Kidney capillary endothelial cell (primary cell): ENCODE measurements at regions not wholly inside any gene's neighbourhood (a gene's known extent, or its start where the extent isn't known, plus 50 kb on each side); places are given as distances from the start of the nearest gene placed in this dataset.
A peak's percentile ranks its signal among the peaks of the same experiment; 100 is the strongest.
"Not testable (repeated sequence)": the region's sequence is repeated elsewhere in the genome, so short reads cannot be mapped to it uniquely, and the experiment has no call there.

ENCODE experiments used
- DNase-seq: peaks from one replicate; pipeline ENCODE4 v3.0.0-alpha.2; 2018; ENCODE audit warnings: low spot score

DNA sequence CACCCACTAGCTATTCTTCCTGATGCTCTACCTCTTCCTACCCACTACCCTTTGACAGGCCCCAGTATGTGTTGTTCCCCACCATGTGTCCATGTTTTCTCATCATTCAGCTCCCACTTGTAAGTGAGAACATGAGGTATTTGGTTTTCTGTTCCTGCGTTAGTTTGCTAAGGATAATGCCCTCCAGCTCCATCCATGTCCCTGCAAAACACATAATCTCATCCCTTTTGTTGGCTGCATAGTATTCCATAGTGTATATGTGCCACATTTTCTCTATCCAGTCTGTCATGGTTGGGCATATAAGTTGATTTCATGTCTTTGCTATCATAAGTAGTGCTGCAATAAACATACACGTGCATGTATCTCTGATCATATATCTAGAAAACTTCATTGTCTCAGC is 218.3 kb upstream of the STXBP5 start:
- no peak for DNase-seq

DNA sequence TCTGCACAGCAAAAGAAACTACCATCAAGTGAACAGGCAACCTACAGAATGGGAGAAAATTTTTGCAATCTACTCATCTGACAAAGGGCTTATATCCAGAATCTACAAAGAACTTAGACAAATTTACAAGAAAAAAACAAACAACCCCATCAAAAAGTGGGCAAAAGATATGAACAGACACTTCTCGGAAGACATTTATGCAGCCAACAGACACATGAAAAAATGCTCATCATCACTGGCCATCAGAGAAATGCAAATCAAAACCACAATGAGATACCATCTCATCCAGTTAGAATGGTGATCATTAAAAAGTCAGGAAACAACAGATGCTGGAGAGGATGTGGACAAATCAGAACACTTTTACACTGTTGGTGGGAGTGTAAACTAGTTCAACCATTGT is 216.3 kb upstream of the STXBP5 start:
- DNase-seq: not testable (repeated sequence)

DNA sequence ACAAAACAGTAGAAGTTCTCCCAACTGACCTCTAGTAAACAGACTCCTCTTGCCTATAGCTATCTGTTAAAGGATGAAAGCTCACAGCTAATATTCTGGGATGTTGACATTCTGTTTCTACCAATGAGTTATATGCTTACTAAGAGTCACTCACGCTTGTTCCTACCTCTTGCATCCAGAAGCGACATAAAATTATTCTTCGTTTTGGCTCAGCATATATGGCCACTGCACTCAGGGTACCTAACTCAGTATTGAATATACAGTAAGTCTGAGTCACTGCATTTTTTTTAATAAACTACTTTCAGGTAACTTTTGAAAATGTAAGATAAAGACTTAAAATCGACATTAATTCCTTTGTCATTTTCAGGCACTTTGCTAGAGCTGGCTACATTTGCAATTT is 214.4 kb upstream of the STXBP5 start:
- DNase-seq: no peak

DNA sequence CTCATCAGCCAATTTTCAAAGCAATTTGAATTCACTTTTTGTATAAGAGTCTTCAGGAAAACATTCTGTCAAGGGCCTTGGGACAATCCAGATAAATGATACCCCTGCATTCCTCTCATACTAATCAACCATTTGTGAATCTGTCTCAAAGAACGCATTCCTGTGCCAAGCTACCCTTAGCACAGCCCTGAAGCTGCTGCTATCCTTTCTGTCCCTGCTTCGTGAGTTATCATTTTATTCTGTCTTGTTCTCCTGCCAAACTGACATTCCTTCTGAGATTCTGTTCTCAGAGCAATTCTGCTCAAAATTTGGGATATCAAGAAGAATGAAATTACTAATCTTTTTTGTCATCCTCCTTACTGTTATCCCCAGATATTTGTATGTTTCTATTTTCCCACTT is 213.9 kb upstream of the STXBP5 start:
- no peak for DNase-seq

- peak; percentile 71 for DNase-seq
Measured at GRCh38 chr6:146990821-146991798, 213.1 kb upstream of the STXBP5 start.

DNA sequence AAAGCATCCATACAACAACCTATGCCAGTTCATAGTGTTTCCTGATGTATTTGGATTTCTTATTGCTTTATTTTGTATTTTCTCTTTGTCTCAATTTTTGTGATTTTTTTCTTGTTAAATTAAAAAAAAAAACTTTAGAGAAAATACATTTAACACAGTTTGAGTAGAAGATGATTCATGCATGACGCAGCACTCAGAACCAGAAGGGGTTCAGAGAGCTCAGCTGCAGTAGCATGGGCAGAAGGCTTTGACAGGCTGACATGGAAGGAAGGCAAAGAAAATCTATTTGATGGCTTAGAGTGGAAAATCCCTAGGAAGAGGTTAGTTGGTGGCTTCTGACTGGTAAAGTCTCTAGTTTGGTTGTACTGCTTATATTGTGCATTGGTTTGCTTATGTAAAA is 207.2 kb upstream of the STXBP5 start:
- no peak for DNase-seq

DNA sequence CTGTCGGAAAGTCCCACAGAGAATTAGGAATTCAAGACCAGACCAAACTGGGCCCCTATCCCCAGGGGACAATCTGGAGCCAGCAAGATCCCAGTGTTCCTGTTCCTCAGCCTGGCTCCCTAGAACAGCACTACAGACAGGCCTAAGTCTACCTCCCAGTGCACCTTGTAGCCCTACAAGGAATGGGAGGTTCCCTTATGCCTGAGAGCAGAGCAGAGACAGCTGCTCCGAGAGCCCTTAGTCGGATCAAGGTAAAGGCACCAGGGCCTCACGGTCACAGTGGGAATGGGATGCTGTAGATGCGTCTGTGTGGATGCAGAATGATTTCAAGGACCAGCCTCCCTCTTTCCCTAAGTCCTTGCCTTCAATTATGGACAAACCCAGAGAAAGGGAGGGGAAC is 204.5 kb upstream of the STXBP5 start:
- no peak for DNase-seq

DNA sequence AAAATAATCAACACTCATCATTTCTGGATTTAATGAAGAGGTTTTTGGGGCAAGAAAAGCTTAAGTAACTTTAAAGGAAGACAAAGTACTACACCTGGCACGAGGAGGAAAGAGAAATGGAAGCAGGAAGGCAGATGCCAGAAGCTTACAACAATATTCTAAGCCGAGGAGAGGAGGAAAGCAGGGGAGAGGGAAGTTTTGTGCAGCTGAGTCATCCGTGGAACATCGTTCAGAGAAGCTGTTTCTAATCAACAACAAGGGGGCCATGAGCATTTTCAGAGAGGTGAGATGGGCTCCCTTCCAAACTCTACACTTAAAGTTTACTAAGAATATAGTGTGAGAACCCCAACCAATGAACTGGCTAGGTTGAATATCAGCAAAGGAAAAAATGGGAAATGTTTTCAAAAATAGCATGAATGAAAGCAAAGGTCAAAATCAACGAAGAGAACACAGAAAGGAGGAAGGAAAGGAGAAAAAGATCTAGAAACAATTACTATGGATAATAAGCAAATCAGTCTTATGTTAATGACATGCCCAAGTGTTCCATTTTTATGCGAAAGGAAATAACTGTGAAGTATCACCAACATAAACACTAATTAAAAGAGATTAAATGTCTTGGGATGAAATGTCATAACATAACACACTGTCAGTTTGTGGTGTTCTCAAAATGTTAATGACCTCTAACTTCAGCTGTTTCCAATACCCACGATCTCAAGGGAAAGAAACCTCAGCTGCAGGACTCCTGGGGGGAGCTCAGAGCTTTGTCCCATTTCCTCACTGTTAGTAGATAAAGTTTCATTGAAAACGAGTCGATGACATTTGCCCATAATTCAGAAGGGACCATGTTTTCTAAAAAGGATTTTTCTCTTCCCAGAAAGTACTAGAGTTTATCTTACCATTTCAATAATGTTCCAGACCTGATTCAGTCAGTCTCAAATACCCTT is 203.4 kb upstream of the STXBP5 start:
- DNase-seq: no peak

DNA sequence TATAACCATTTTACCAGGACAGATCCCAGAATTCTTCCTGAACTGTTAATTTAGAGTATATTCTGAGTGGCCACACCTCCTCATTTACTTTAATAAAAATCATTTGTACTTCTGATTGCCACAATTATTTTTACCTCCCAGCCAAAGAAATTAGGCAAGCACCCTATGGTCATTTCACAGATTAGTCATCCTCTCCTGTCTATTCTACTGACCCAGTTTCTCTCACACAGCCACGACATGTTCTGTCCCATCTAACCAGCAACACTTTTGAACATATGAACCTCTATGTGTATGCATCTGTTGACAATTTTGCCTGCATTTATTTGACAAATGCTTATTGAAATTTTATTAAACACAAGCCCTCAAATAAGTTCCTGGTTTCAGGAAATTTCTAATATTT is 202.6 kb upstream of the STXBP5 start:
- no peak for DNase-seq

- no peak for DNase-seq
Measured at GRCh38 chr6:147003186-147003585, 201.0 kb upstream of the STXBP5 start.

- no peak for DNase-seq
Measured at GRCh38 chr6:147005499-147005898, 198.7 kb upstream of the STXBP5 start.

- DNase-seq: no peak
Measured at GRCh38 chr6:147007441-147007840, 196.8 kb upstream of the STXBP5 start.

GRCh38 chr6:147009358-147009757 is 194.9 kb upstream of the STXBP5 start:
- no peak for DNase-seq

- DNase-seq: no peak
Measured at GRCh38 chr6:147015674-147016073, 188.5 kb upstream of the STXBP5 start.

DNA sequence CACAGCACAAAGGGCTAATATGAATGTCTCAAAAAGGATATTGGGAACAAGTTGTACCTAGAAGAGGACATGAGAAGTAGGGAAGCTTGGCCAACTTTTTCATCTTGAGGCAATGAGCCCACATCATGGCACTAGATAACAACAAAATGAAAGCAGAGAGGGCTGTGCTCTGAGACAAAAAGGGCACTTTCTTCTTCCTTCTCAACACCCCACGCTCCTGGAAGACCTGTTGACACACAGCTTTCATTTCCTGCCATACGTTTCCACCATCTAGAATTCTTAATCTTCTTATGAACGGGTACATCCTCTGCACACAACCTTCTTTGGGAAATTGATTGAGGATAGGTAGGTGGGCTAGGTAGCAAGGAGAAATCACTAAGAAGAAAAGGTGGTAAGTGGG is 187.8 kb upstream of the STXBP5 start:
- no peak for DNase-seq

DNA sequence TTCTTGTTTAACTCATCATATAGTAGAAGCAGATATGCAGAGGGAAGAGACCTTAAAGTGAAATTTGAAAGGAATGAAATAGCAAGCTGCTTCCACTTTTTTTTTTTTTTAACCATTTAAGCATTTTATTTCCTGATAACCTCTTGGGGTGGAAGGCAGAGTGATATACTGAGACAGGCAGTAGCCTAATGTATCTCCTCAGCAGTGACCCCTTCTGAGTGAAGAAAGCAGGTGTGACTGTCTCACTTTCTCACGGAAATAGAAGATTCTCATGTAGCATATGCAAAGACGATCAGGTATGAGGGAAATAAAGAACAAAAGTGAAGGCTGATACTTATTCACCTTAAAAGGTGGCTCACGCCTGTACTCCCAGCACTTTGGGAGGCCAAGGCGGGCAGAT is 187.1 kb upstream of the STXBP5 start:
- no peak for DNase-seq

DNA sequence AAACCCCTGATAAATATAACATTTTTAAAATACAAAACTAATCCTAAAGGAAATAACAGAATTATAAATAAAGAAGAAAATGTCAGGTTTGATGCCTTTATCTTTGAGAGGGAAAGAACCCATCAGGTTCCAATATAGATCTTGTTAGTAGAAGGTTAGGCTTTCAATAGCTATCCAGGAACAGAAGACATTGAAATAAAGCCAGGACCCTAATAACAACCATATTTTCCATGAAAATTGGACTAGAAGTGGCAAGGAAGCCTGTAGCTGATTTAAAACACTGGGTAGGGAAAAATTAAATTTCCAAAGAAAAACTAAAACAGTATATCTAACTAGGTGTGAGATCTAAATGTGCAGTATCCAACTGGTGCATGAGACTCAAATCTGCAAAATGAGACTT is 185.2 kb upstream of the STXBP5 start:
- DNase-seq: no peak

DNA sequence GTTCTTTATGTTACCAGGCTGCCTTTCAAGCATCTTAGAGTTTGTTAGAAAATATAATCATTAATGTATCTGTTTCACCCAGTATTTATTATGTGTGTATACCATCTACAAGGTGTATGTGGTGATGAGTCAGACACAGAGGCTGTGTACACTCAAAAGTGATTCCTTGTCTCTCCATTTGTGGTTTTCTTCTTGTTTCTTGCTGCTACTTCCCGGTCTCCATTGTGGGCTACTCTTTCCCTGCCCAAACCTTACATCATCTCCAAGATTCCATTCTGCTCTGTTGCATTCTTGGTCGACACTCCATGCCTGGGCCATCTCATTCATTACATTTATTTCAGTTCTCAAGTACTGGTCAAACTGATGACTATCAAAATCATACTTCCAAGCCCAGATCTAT is 182.2 kb upstream of the STXBP5 start:
- DNase-seq: no peak

DNA sequence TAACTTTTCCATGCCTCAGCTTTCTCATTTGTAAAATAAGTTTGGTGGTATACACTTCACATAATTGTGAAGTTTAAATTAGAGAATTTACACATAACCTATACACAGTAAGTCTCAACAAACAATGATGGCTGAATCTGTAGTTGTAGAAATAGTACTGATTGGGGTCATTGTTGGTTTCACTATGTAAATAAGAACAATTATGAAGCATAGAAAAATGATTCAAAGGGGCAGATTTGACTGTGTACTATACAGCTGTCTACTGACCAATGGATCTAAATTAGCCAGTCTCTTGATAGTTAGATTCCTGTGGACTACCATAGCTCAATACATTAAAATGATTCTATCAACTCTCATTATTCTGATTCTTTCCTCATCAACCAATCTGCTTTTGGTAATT is 181.1 kb upstream of the STXBP5 start:
- DNase-seq: no peak

- no peak for DNase-seq
Measured at GRCh38 chr6:147023581-147023980, 180.6 kb upstream of the STXBP5 start.

- no peak for DNase-seq
Measured at GRCh38 chr6:147029923-147030322, 174.3 kb upstream of the STXBP5 start.

GRCh38 chr6:147033267-147033666 is 170.9 kb upstream of the STXBP5 start:
- DNase-seq: no peak

- no peak for DNase-seq
Measured at GRCh38 chr6:147035886-147036285, 168.3 kb upstream of the STXBP5 start.
